Keratinocyte (primary cell): ENCODE measurements at regions not wholly inside any gene's neighbourhood (a gene's known extent, or its start where the extent isn't known, plus 50 kb on each side); places are given as distances from the start of the nearest gene placed in this dataset.
A peak's percentile ranks its signal among the peaks of the same experiment; 100 is the strongest.

ENCODE experiments used
- DNase-seq: peaks from one replicate; pipeline ENCODE4 v3.0.0-alpha.2; 2011; ENCODE audit warnings: low read depth, missing footprints, low spot score
- FAIRE-seq: peaks from 2 replicates; lab custom pipeline; 2011; peaks lifted over from hg19 to GRCh38; lab: Jason Lieb, UNC
- H2AFZ ChIP-seq: 2 replicates; pipeline ENCODE4 v1.6.0; 2012; ENCODE audit warnings: low read length, control low read depth, inconsistent platforms; ENCODE audit not compliant: control insufficient read depth
- H3K27ac ChIP-seq: 2 replicates; pipeline ENCODE4 v1.5.1; 2011; ENCODE audit warnings: low read length; ENCODE audit not compliant: control insufficient read depth, insufficient read depth
- H3K27me3 ChIP-seq: 3 replicates; pipeline ENCODE4 v1.6.0; 2011; ENCODE audit warnings: low read length; ENCODE audit not compliant: control insufficient read depth, insufficient read depth; ENCODE audit errors: extremely low read depth
- H3K36me3 ChIP-seq, 2 experiments: 2 replicates in 1 of 2; 3 replicates in 1 of 2; pipeline ENCODE4 v1.5.1; 2011; ENCODE audit warnings: low read length in 2 of 2, mild to moderate bottlenecking in 1 of 2; ENCODE audit not compliant: control insufficient read depth in 2 of 2, insufficient read depth in 2 of 2; ENCODE audit errors: extremely low read depth in 1 of 2
- H3K4me1 ChIP-seq: 3 replicates; pipeline ENCODE4 v1.5.1; 2011; ENCODE audit warnings: low read length; ENCODE audit not compliant: control insufficient read depth, insufficient read depth; ENCODE audit errors: extremely low read depth
- H3K4me2 ChIP-seq: 3 replicates; pipeline ENCODE4 v1.6.0; 2011; ENCODE audit warnings: low read depth, low read length; ENCODE audit not compliant: control insufficient read depth, insufficient read depth; ENCODE audit errors: extremely low read depth
- H3K4me3 ChIP-seq, 3 experiments: fragments of 200-600 bp in 1 of 3; sonication (generic) in 1 of 3; 2 replicates in 2 of 3; 3 replicates in 1 of 3; pipeline ENCODE4 v1.5.1; 2011 to 2016; ENCODE audit warnings: low read length in 3 of 3, mild to moderate bottlenecking in 3 of 3, control low read depth in 2 of 3, inconsistent platforms in 1 of 3, low read depth in 1 of 3, mixed read lengths in 1 of 3, mixed run types in 1 of 3, moderate library complexity in 1 of 3; ENCODE audit not compliant: control insufficient read depth in 2 of 3, insufficient read depth in 2 of 3; ENCODE audit errors: extremely low read depth in 1 of 3
- H3K79me2 ChIP-seq: 2 replicates; pipeline ENCODE4 v1.6.0; 2012; ENCODE audit warnings: low read length; ENCODE audit not compliant: control insufficient read depth, insufficient read depth
- H3K9ac ChIP-seq: 3 replicates; pipeline ENCODE4 v1.6.0; 2011; ENCODE audit warnings: low read length; ENCODE audit not compliant: control insufficient read depth, insufficient read depth; ENCODE audit errors: extremely low read depth
- H3K9me1 ChIP-seq: 3 replicates; pipeline ENCODE4 v1.6.0; 2011; ENCODE audit warnings: low read length; ENCODE audit not compliant: control insufficient read depth, insufficient read depth; ENCODE audit errors: extremely low read depth
- H3K9me3 ChIP-seq: 2 replicates; pipeline ENCODE4 v1.5.1; 2012; ENCODE audit warnings: low read depth, low read length; ENCODE audit not compliant: control insufficient read depth
- H4K20me1 ChIP-seq: 3 replicates; pipeline ENCODE4 v1.6.0; 2011; ENCODE audit warnings: low read length; ENCODE audit not compliant: control insufficient read depth, insufficient read depth; ENCODE audit errors: extremely low read depth
- EZH2 ChIP-seq: IDR thresholded peaks from one replicate; pipeline ENCODE4 v1.6.1; 2012; ENCODE audit warnings: inconsistent platforms, mild to moderate bottlenecking, low read length, moderate library complexity
- dilution Hi-C: fragments of 300-500 bp; cut with MboI; formaldehyde crosslinking; loops from one replicate; pipeline ENCODE4 v1.7.0; 2020; ENCODE audit warnings: low sequenced_read_pairs; ENCODE audit not compliant: extremely low pct_ligation_motif_present
- TF ChIP-seq, protein P1 (sequence below), 3 experiments: IDR thresholded peaks in 1 of 3; conservative IDR thresholded peaks in 1 of 3; optimal IDR thresholded peaks in 1 of 3; 2 replicates in 2 of 3; 3 replicates in 1 of 3; pipeline versions ENCODE3 to v1.5.1; 2011; ENCODE audit warnings: low read length in 3 of 3, mild to moderate bottlenecking in 3 of 3, moderate library complexity in 2 of 3, control low read depth in 1 of 3, inconsistent platforms in 1 of 3; ENCODE audit not compliant: insufficient read depth in 2 of 3; ENCODE audit errors: extremely low read depth in 1 of 3

DNA sequence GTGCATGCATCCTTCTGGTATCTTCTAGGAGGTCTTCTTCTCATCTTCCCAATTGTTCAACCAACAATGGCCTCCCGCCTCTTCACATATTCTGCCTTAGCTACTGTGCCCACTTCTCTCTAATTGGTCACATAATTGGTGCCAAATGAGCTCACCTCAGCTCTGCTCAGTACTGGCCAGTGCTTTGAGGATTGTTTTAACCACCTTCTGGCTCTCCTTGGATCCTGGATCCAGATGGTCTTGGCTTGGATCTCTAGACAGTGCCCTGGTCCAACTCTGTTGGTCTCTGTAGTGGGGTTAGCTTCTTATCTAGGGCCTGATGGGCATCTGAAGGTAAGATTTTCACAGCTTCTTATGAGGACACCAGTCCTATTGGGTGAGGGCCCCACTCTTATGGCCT, 820.8 kb downstream of the TYW1 start:
- H4K20me1 ChIP-seq: no peaks in the 10 kb centered on the region
- H3K27ac ChIP-seq: no peak overlapping the region
- H2AFZ ChIP-seq: no peak overlapping the region
- dilution Hi-C loops: no loop called here
- no peak overlapping the region for H3K9ac ChIP-seq
- no peaks in the 10 kb centered on the region for H3K36me3 ChIP-seq
- no peaks in the 10 kb centered on the region for H3K9me3 ChIP-seq
- no peak for DNase-seq
- peaks cover 12% of the 10 kb centered on the region for H3K4me1 ChIP-seq
- TF ChIP-seq, protein P1, sequence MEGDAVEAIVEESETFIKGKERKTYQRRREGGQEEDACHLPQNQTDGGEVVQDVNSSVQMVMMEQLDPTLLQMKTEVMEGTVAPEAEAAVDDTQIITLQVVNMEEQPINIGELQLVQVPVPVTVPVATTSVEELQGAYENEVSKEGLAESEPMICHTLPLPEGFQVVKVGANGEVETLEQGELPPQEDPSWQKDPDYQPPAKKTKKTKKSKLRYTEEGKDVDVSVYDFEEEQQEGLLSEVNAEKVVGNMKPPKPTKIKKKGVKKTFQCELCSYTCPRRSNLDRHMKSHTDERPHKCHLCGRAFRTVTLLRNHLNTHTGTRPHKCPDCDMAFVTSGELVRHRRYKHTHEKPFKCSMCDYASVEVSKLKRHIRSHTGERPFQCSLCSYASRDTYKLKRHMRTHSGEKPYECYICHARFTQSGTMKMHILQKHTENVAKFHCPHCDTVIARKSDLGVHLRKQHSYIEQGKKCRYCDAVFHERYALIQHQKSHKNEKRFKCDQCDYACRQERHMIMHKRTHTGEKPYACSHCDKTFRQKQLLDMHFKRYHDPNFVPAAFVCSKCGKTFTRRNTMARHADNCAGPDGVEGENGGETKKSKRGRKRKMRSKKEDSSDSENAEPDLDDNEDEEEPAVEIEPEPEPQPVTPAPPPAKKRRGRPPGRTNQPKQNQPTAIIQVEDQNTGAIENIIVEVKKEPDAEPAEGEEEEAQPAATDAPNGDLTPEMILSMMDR (optimal IDR thresholded peaks at IDR 0.05 in 1 of 3, IDR thresholded peaks at IDR 0.05 in 1 of 3, conservative IDR thresholded peaks at IDR 0.05 in 1 of 3; ENCODE audit: extremely low read depth in 1 of 3, insufficient read depth in 2 of 3, low read length in 3 of 3): no peak
- no peak for TF ChIP-seq EZH2
- no peaks in the 10 kb centered on the region for H3K9me1 ChIP-seq
- H3K27me3 ChIP-seq: no peaks in the 10 kb centered on the region
- H3K79me2 ChIP-seq: no peaks in the 10 kb centered on the region
- no peak overlapping the region for H3K4me3 ChIP-seq
- no peak overlapping the region for H3K4me2 ChIP-seq
- no peak for FAIRE-seq

DNA sequence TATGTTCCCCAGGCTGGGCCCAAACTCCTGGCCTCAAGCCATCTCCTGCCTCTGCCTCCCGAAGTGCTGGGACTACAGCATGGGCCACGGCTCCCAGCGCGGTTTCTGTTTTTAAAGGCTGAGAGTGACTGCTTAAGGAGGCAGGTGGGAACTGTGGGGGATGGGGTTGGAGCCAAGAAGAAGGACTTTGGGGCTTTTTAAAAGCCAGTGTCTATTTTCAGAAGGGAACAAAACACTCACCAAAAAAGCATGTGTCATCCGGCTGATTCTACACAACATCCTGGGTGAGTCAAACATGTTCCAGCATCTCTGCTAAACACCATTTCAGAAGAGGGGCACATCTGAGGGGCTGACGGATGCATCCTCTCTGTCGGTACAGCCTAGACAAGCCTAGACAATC, 824.5 kb downstream of the TYW1 start:
- peak overlapping the region; percentile 22 for H3K4me2 ChIP-seq
- no peaks in the 10 kb centered on the region for H3K9me1 ChIP-seq
- no peaks in the 10 kb centered on the region for H3K9me3 ChIP-seq
- H3K27me3 ChIP-seq: no peaks in the 10 kb centered on the region
- no peaks in the 10 kb centered on the region for H3K36me3 ChIP-seq
- H3K4me3 ChIP-seq: no peak overlapping the region
- H2AFZ ChIP-seq: no peak overlapping the region
- no peaks in the 10 kb centered on the region for H3K79me2 ChIP-seq
- H4K20me1 ChIP-seq: no peaks in the 10 kb centered on the region
- dilution Hi-C loops: no loop called here
- H3K4me1 ChIP-seq: peaks cover 16% of the 10 kb centered on the region
- peak; percentile 7 for DNase-seq
- FAIRE-seq: peak; percentile 65
- H3K9ac ChIP-seq: no peak overlapping the region
- TF ChIP-seq, protein P1 (optimal IDR thresholded peaks at IDR 0.05 in 1 of 3, IDR thresholded peaks at IDR 0.05 in 1 of 3, conservative IDR thresholded peaks at IDR 0.05 in 1 of 3; ENCODE audit: extremely low read depth in 1 of 3, insufficient read depth in 2 of 3, low read length in 3 of 3): no peak
- no peak for TF ChIP-seq EZH2
- H3K27ac ChIP-seq: no peak overlapping the region
